Panc1 (cell line): ENCODE measurements at regions not wholly inside any gene's neighbourhood (a gene's known extent, or its start where the extent isn't known, plus 50 kb on each side); places are given as distances from the start of the nearest gene placed in this dataset.

Experiments
- CTCF ChIP-seq: fragments of 450-650 bp; IDR thresholded peaks from 2 replicates; pipeline ENCODE4 v1.5.1; 2017; ENCODE audit warnings: mild to moderate bottlenecking
- POLR2AphosphoS5 ChIP-seq: IDR thresholded peaks from 2 replicates; pipeline ENCODE4 v1.6.1; 2012; ENCODE audit warnings: mild to moderate bottlenecking, low read depth, low read length, moderate library complexity
- REST ChIP-seq, 2 experiments: IDR thresholded peaks; 2 replicates each; pipeline ENCODE4 v1.6.1; 2011 to 2012; ENCODE audit warnings: low read depth in 2 of 2, control low read depth in 1 of 2, low read length in 1 of 2, mild to moderate bottlenecking in 1 of 2, moderate library complexity in 1 of 2; ENCODE audit not compliant: insufficient read depth in 1 of 2

- TF ChIP-seq CTCF (no peak), POLR2AphosphoS5 (no peak), REST (IDR thresholded peaks at IDR 0.05; ENCODE audit: insufficient read depth in 1 of 2, low read depth in 2 of 2, low read length in 1 of 2) (no peak)
Measured at GRCh38 chr11:120024586-120024985, 113.3 kb downstream of the TRIM29 start.
